Fibroblast of mammary gland (primary cell): ENCODE measurements at regions not wholly inside any gene's neighbourhood (a gene's known extent, or its start where the extent isn't known, plus 50 kb on each side); places are given as distances from the start of the nearest gene placed in this dataset.
"Not testable (repeated sequence)": the region's sequence is repeated elsewhere in the genome, so short reads cannot be mapped to it uniquely, and the experiment has no call there.

ENCODE experiments used
- DNase-seq: peaks from one replicate; pipeline ENCODE4 v3.0.0-alpha.2; 2010; ENCODE audit warnings: low read depth
- H3K4me3 ChIP-seq: 2 replicates; pipeline ENCODE4 v1.5.1; 2011; ENCODE audit warnings: low read depth, mild to moderate bottlenecking, low read length, moderate library complexity; ENCODE audit not compliant: control insufficient read depth
- CTCF ChIP-seq: conservative IDR thresholded peaks from 2 replicates; pipeline ENCODE4 v1.5.1; 2011; ENCODE audit warnings: low read depth, low read length, inconsistent platforms; ENCODE audit not compliant: control insufficient read depth, insufficient read depth

- DNase-seq = no peak
- no peak overlapping the region for H3K4me3 ChIP-seq
Measured at GRCh38 chrX:121195719-121196118, 148.3 kb downstream of the GLUD2 start.

GRCh38 chrX:121196872-121197444 is 149.5 kb downstream of the GLUD2 start:
- DNase-seq, H3K4me3 ChIP-seq: not testable (repeated sequence)

More at GRCh38 chrX:121195719-121196118, 148.3 kb downstream of the GLUD2 start:
- TF ChIP-seq CTCF = no peak

- DNase-seq = no peak
- H3K4me3 ChIP-seq = no peak overlapping the region
- TF ChIP-seq CTCF = no peak
Measured at GRCh38 chrX:121208563-121208962, 161.2 kb downstream of the GLUD2 start.

GRCh38 chrX:121216641-121217374 is 169.4 kb downstream of the GLUD2 start:
- DNase-seq = no peak
- H3K4me3 ChIP-seq = no peak overlapping the region
- no peak for TF ChIP-seq CTCF

- no peak for TF ChIP-seq CTCF
- H3K4me3 ChIP-seq = no peak overlapping the region
- peak; percentile 65 for DNase-seq
Measured at GRCh38 chrX:121221322-121221977, 174.0 kb downstream of the GLUD2 start.

GRCh38 chrX:121227888-121228287 is 180.5 kb downstream of the GLUD2 start:
- no peak overlapping the region for H3K4me3 ChIP-seq
- no peak for DNase-seq
- no peak for TF ChIP-seq CTCF
